ENCODE measurements at regions not wholly inside any gene's neighbourhood (a gene's known extent, or its start where the extent isn't known, plus 50 kb on each side); places are given as distances from the start of the nearest gene placed in this dataset.

- Mint-ChIP-seq H3K4me1 (ENCODE audit: low read depth) (no peaks in the 10 kb centered on the region), H3K4me3 (no peak overlapping the region), H3K27me3 (no peaks in the 10 kb centered on the region), H3K9me3 (peaks cover 6% of the 10 kb centered on the region), H3K27ac (no peak overlapping the region), H3K36me3 (ENCODE audit: low read depth) (no peaks in the 10 kb centered on the region)
- Histone ChIP-seq H3K9me3 (ENCODE audit: control insufficient read depth in 1 of 2, insufficient read depth in 1 of 2, low read length in 2 of 2) (peaks cover 0 to 7% of the 10 kb centered on the region in 2 experiments), H3K27ac (ENCODE audit: low read depth in 1 of 2, low read length in 2 of 2) (no peak overlapping the region), H3K4me3 (ENCODE audit: low read length) (no peak overlapping the region), H3K27me3 (ENCODE audit: control insufficient read depth in 1 of 2, insufficient read depth in 2 of 2, low read length in 2 of 2) (peaks cover 0 to 2% of the 10 kb centered on the region in 2 experiments), H3K36me3 (ENCODE audit: insufficient read depth, low read length) (no peaks in the 10 kb centered on the region), H3K4me1 (ENCODE audit: insufficient read depth, low read length) (no peaks in the 10 kb centered on the region)
- DNase-seq (no peak), ATAC-seq (ENCODE audit: poor library complexity) (no peak)
- ChIA-PET CTCF (no interaction called here), POLR2A (no interaction called here)
- no peak for TF ChIP-seq CTCF (IDR thresholded peaks at IDR 0.05)
- intact Hi-C loops (cut with DNase I, micrococcal nuclease) = no loop called here
These were observed 74.8 kb upstream of the SALL1 start for GRCh38 chr16:51225878-51226277.

- H3K27ac Mint-ChIP-seq = no peak overlapping the region
- POLR2A ChIA-PET = no interaction called here
- peaks cover 0 to 7% of the 10 kb centered on the region in 2 experiments for H3K9me3 ChIP-seq (ENCODE audit: control insufficient read depth in 1 of 2, insufficient read depth in 1 of 2, low read length in 2 of 2)
- peaks cover 10% of the 10 kb centered on the region for H3K9me3 Mint-ChIP-seq
- no peaks in the 10 kb centered on the region for H3K36me3 Mint-ChIP-seq (ENCODE audit: low read depth)
- no peaks in the 10 kb centered on the region for H3K4me1 ChIP-seq (ENCODE audit: insufficient read depth, low read length)
- H3K27me3 Mint-ChIP-seq = no peaks in the 10 kb centered on the region
- H3K4me3 ChIP-seq (ENCODE audit: low read length) = no peak overlapping the region
- TF ChIP-seq CTCF (IDR thresholded peaks at IDR 0.05) = no peak
- ATAC-seq (ENCODE audit: poor library complexity) = no peak
- intact Hi-C loops (cut with DNase I, micrococcal nuclease) = no loop called here
- no peaks in the 10 kb centered on the region for H3K36me3 ChIP-seq (ENCODE audit: insufficient read depth, low read length)
- CTCF ChIA-PET = no interaction called here
- peaks cover 0 to 1% of the 10 kb centered on the region in 2 experiments for H3K27me3 ChIP-seq (ENCODE audit: control insufficient read depth in 1 of 2, insufficient read depth in 2 of 2, low read length in 2 of 2)
- H3K4me3 Mint-ChIP-seq = no peak overlapping the region
- DNase-seq = no peak
- no peaks in the 10 kb centered on the region for H3K4me1 Mint-ChIP-seq (ENCODE audit: low read depth)
- no peak overlapping the region for H3K27ac ChIP-seq (ENCODE audit: low read depth in 1 of 2, low read length in 2 of 2)
These were observed 73.2 kb upstream of the SALL1 start for GRCh38 chr16:51224317-51224716.

GRCh38 chr16:51222016-51222415 is 70.9 kb upstream of the SALL1 start:
- Mint-ChIP-seq H3K9me3 (peaks cover 7% of the 10 kb centered on the region), H3K27ac (no peak overlapping the region), H3K36me3 (ENCODE audit: low read depth) (no peaks in the 10 kb centered on the region), H3K4me1 (ENCODE audit: low read depth) (no peaks in the 10 kb centered on the region), H3K27me3 (no peaks in the 10 kb centered on the region), H3K4me3 (no peak overlapping the region)
- Histone ChIP-seq H3K27me3 (ENCODE audit: control insufficient read depth in 1 of 2, insufficient read depth in 2 of 2, low read length in 2 of 2) (no peaks in the 10 kb centered on the region), H3K27ac (ENCODE audit: low read depth in 1 of 2, low read length in 2 of 2) (no peak overlapping the region), H3K4me1 (ENCODE audit: insufficient read depth, low read length) (no peaks in the 10 kb centered on the region), H3K4me3 (ENCODE audit: low read length) (no peak overlapping the region), H3K9me3 (ENCODE audit: control insufficient read depth in 1 of 2, insufficient read depth in 1 of 2, low read length in 2 of 2) (peaks cover 0 to 4% of the 10 kb centered on the region in 2 experiments), H3K36me3 (ENCODE audit: insufficient read depth, low read length) (no peaks in the 10 kb centered on the region)
- ChIA-PET POLR2A (no interaction called here), CTCF (no interaction called here)
- TF ChIP-seq CTCF (IDR thresholded peaks at IDR 0.05) = no peak
- intact Hi-C loops (cut with DNase I, micrococcal nuclease) = no loop called here
- ATAC-seq (ENCODE audit: poor library complexity) (no peak), DNase-seq (no peak)
